H9 (cell line): ENCODE measurements at regions not wholly inside any gene's neighbourhood (a gene's known extent, or its start where the extent isn't known, plus 50 kb on each side); places are given as distances from the start of the nearest gene placed in this dataset.

Source experiments
- DNase-seq: peaks from one replicate; pipeline ENCODE4 v3.0.0-alpha.2; 2017
- H2AFZ ChIP-seq: one replicate; pipeline ENCODE4 v1.6.1; 2013; ENCODE audit warnings: mild to moderate bottlenecking, low read length, control low read depth, moderate library complexity
- H2AK5ac ChIP-seq: 2 replicates; pipeline ENCODE4 v1.6.1; 2013; ENCODE audit warnings: low read length, control low read depth, mixed read lengths; ENCODE audit not compliant: insufficient read length
- H2BK120ac ChIP-seq: one replicate; pipeline ENCODE4 v1.6.1; 2013; ENCODE audit warnings: low read depth, mild to moderate bottlenecking, low read length, control low read depth, inconsistent platforms; ENCODE audit not compliant: poor library complexity, severe bottlenecking
- H2BK12ac ChIP-seq: 2 replicates; pipeline ENCODE4 v1.6.1; 2013; ENCODE audit warnings: low read length, control low read depth, mixed read lengths, low read depth; ENCODE audit not compliant: insufficient read length
- H2BK15ac ChIP-seq: 2 replicates; pipeline ENCODE4 v1.6.1; 2013; ENCODE audit warnings: low read depth, low read length, control low read depth
- H2BK20ac ChIP-seq: one replicate; pipeline ENCODE4 v1.6.1; 2013; ENCODE audit warnings: low read depth, mild to moderate bottlenecking, low read length, control low read depth, inconsistent platforms; ENCODE audit not compliant: poor library complexity, severe bottlenecking
- H2BK5ac ChIP-seq: 2 replicates; pipeline ENCODE4 v1.6.1; 2013; ENCODE audit warnings: low read length, control low read depth, mixed read lengths; ENCODE audit not compliant: insufficient read length
- H3K14ac ChIP-seq: 2 replicates; pipeline ENCODE4 v1.6.1; 2013; ENCODE audit warnings: low read length, control low read depth; ENCODE audit not compliant: insufficient read depth
- H3K18ac ChIP-seq: 2 replicates; pipeline ENCODE4 v1.6.1; 2013; ENCODE audit warnings: low read depth, mild to moderate bottlenecking, mixed read lengths, low read length, control low read depth; ENCODE audit not compliant: insufficient read length
- H3K23ac ChIP-seq: 2 replicates; pipeline ENCODE4 v1.6.1; 2013; ENCODE audit warnings: low read length, control low read depth, mixed read lengths, low read depth; ENCODE audit not compliant: insufficient read length
- H3K23me2 ChIP-seq: 2 replicates; pipeline ENCODE4 v1.6.1; 2013; ENCODE audit warnings: low read depth, mild to moderate bottlenecking, mixed read lengths, low read length, control low read depth; ENCODE audit not compliant: insufficient read length, poor library complexity, severe bottlenecking
- H3K27ac ChIP-seq: 2 replicates; pipeline ENCODE4 v1.5.1; 2013; ENCODE audit warnings: low read length, control low read depth, mixed read lengths, low read depth; ENCODE audit not compliant: insufficient read length
- H3K27me3 ChIP-seq: 2 replicates; pipeline ENCODE4 v1.6.1; 2013; ENCODE audit warnings: low read length, control low read depth, inconsistent platforms; ENCODE audit not compliant: insufficient read depth
- H3K4ac ChIP-seq: 2 replicates; pipeline ENCODE4 v1.6.1; 2013; ENCODE audit warnings: low read depth, mild to moderate bottlenecking, control low read depth, inconsistent platforms, low read length, moderate library complexity
- H3K4me1 ChIP-seq: 2 replicates; pipeline ENCODE4 v1.6.1; 2013; ENCODE audit warnings: low read length, control low read depth, inconsistent platforms; ENCODE audit not compliant: insufficient read depth
- H3K4me2 ChIP-seq: 2 replicates; pipeline ENCODE4 v1.6.1; 2013; ENCODE audit warnings: low read length, control low read depth, mixed read lengths; ENCODE audit not compliant: insufficient read length, insufficient read depth
- H3K56ac ChIP-seq: 2 replicates; pipeline ENCODE4 v1.6.1; 2013; ENCODE audit warnings: low read depth, mild to moderate bottlenecking, mixed read lengths, low read length, control low read depth; ENCODE audit not compliant: insufficient read length
- H3K79me1 ChIP-seq: 2 replicates; pipeline ENCODE4 v1.6.1; 2013; ENCODE audit warnings: low read depth, mild to moderate bottlenecking, moderate library complexity, low read length, control low read depth, inconsistent platforms; ENCODE audit not compliant: insufficient read depth, poor library complexity, severe bottlenecking
- H3K79me2 ChIP-seq: 2 replicates; pipeline ENCODE4 v1.6.1; 2013; ENCODE audit warnings: low read length, control low read depth, inconsistent platforms; ENCODE audit not compliant: insufficient read depth
- H3K9ac ChIP-seq: 2 replicates; pipeline ENCODE4 v1.6.1; 2013; ENCODE audit warnings: low read length, control low read depth, mixed read lengths; ENCODE audit not compliant: insufficient read length; ENCODE audit errors: extremely low read depth
- H3K9me3 ChIP-seq: one replicate; pipeline ENCODE4 v1.6.1; 2013; ENCODE audit warnings: low read depth, low read length, inconsistent platforms; ENCODE audit not compliant: control insufficient read depth
- H3T11ph ChIP-seq: one replicate; pipeline ENCODE4 v1.6.1; 2013; ENCODE audit warnings: mild to moderate bottlenecking, low read length, control low read depth, inconsistent platforms
- H4K20me1 ChIP-seq: one replicate; pipeline ENCODE4 v1.6.1; 2013; ENCODE audit not compliant: control insufficient read depth, insufficient read length, insufficient read depth
- H4K5ac ChIP-seq: 2 replicates; pipeline ENCODE4 v1.6.1; 2013; ENCODE audit warnings: low read depth, mild to moderate bottlenecking, mixed read lengths, low read length, control low read depth; ENCODE audit not compliant: insufficient read length
- H4K8ac ChIP-seq: replicated peaks from 2 replicates; pipeline ENCODE4 v1.6.1; 2013; ENCODE audit warnings: low read length, control low read depth, mixed read lengths, low read depth; ENCODE audit not compliant: insufficient read length
- H4K91ac ChIP-seq: 2 replicates; pipeline ENCODE4 v1.6.1; 2013; ENCODE audit warnings: low read depth, mild to moderate bottlenecking, moderate library complexity, mixed read lengths, low read length, control low read depth; ENCODE audit not compliant: insufficient read length
- H3K27ac Mint-ChIP-seq, 3 experiments: 2 replicates in 2 of 3; 3 replicates in 1 of 3; pipeline ENCODE4 v1.8.0; 2020 to 2021; ENCODE audit warnings: mixed read lengths in 3 of 3, mild to moderate bottlenecking in 1 of 3, moderate library complexity in 1 of 3
- H3K27me3 Mint-ChIP-seq: 2 replicates; pipeline ENCODE4 v1.8.0; 2021; ENCODE audit warnings: low read depth, mild to moderate bottlenecking, moderate library complexity, mixed read lengths
- H3K36me3 Mint-ChIP-seq, 3 experiments: 2 replicates in 2 of 3; 3 replicates in 1 of 3; pipeline ENCODE4 v1.8.0; 2020 to 2021; ENCODE audit warnings: low read depth in 3 of 3, mixed read lengths in 3 of 3; ENCODE audit not compliant: insufficient read depth in 1 of 3
- H3K4me1 Mint-ChIP-seq, 2 experiments: 2 replicates each; pipeline ENCODE4 v1.8.0; 2020; ENCODE audit warnings: mixed read lengths in 2 of 2
- H3K4me3 Mint-ChIP-seq, 2 experiments: 2 replicates in 1 of 2; 3 replicates in 1 of 2; pipeline ENCODE4 v1.8.0; 2020 to 2021; ENCODE audit warnings: mild to moderate bottlenecking in 2 of 2, mixed read lengths in 2 of 2, moderate library complexity in 1 of 2
- H3K9me3 Mint-ChIP-seq, 2 experiments: 2 replicates in 1 of 2; 3 replicates in 1 of 2; pipeline ENCODE4 v1.8.0; 2020; ENCODE audit warnings: mild to moderate bottlenecking in 2 of 2, mixed read lengths in 2 of 2, moderate library complexity in 1 of 2
- WGBS: extraction: QIAGEN DNeasy Blood & Tissue Kit; methylation state at CpG from one replicate; pipeline ENCODE4 v1.1.7; 2013; ENCODE audit warnings: missing lambda C conversion rate, low lambda C conversion rate, mixed read lengths; ENCODE audit not compliant: insufficient read length; ENCODE audit errors: extremely low coverage; 5-methylcytosine and 5-hydroxymethylcytosine counted together
- TF ChIP-seq, protein P1 (sequence below): fragments of 200-600 bp; sonication (generic); conservative IDR thresholded peaks from 3 replicates; pipeline ENCODE4 v1.8.0; 2021; ENCODE audit warnings: antibody characterized with exemption, mild to moderate bottlenecking

- Histone ChIP-seq H3K4me1 (no peaks in the 10 kb centered on the region), H3K27me3 (no peaks in the 10 kb centered on the region), H3K79me2 (no peaks in the 10 kb centered on the region), H2BK12ac (no peak overlapping the region), H4K91ac (no peak overlapping the region), H3K23me2 (no peaks in the 10 kb centered on the region), H4K5ac (no peak overlapping the region), H3K56ac (no peak overlapping the region), H2BK20ac (no peak overlapping the region), H2BK15ac (no peak overlapping the region), H3K4ac (no peak overlapping the region), H3K9ac (no peak overlapping the region), H2BK120ac (no peak overlapping the region), H3K79me1 (no peaks in the 10 kb centered on the region), H3K18ac (no peak overlapping the region), H3K14ac (no peak overlapping the region), H4K8ac (no peak overlapping the region), H3K23ac (no peak overlapping the region), H3K27ac (no peak overlapping the region), H3T11ph (no peak overlapping the region), H2BK5ac (no peak overlapping the region), H3K9me3 (no peaks in the 10 kb centered on the region), H3K4me2 (no peak overlapping the region), H2AFZ (no peak overlapping the region), H2AK5ac (no peak overlapping the region), H4K20me1 (no peaks in the 10 kb centered on the region)
- TF ChIP-seq, protein P1, sequence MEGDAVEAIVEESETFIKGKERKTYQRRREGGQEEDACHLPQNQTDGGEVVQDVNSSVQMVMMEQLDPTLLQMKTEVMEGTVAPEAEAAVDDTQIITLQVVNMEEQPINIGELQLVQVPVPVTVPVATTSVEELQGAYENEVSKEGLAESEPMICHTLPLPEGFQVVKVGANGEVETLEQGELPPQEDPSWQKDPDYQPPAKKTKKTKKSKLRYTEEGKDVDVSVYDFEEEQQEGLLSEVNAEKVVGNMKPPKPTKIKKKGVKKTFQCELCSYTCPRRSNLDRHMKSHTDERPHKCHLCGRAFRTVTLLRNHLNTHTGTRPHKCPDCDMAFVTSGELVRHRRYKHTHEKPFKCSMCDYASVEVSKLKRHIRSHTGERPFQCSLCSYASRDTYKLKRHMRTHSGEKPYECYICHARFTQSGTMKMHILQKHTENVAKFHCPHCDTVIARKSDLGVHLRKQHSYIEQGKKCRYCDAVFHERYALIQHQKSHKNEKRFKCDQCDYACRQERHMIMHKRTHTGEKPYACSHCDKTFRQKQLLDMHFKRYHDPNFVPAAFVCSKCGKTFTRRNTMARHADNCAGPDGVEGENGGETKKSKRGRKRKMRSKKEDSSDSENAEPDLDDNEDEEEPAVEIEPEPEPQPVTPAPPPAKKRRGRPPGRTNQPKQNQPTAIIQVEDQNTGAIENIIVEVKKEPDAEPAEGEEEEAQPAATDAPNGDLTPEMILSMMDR: no peak
- Mint-ChIP-seq H3K27ac (no peak overlapping the region), H3K36me3 (peaks cover 8 to 12% (median 11%) of the 10 kb centered on the region in 3 experiments; a peak in 4 of 7 replicates), H3K27me3 (peaks cover 2% of the 10 kb centered on the region), H3K4me3 (no peak overlapping the region), H3K4me1 (no peaks in the 10 kb centered on the region), H3K9me3 (peaks cover 11 to 21% of the 10 kb centered on the region in 2 experiments; a peak in 4 of 5 replicates)
- DNase-seq: no peak
- WGBS: no CpG with 5 or more reads among the region's 7 CpGs
Observed at GRCh38 chr10:58993480-58994221, 182.8 kb upstream of the PHYHIPL start.
